ENCODE measurements at regions not wholly inside any gene's neighbourhood (a gene's known extent, or its start where the extent isn't known, plus 50 kb on each side); places are given as distances from the start of the nearest gene placed in this dataset.
A peak's percentile ranks its signal among the peaks of the same experiment; 100 is the strongest.
"Not testable (repeated sequence)": the region's sequence is repeated elsewhere in the genome, so short reads cannot be mapped to it uniquely, and the experiment has no call there.

DNA sequence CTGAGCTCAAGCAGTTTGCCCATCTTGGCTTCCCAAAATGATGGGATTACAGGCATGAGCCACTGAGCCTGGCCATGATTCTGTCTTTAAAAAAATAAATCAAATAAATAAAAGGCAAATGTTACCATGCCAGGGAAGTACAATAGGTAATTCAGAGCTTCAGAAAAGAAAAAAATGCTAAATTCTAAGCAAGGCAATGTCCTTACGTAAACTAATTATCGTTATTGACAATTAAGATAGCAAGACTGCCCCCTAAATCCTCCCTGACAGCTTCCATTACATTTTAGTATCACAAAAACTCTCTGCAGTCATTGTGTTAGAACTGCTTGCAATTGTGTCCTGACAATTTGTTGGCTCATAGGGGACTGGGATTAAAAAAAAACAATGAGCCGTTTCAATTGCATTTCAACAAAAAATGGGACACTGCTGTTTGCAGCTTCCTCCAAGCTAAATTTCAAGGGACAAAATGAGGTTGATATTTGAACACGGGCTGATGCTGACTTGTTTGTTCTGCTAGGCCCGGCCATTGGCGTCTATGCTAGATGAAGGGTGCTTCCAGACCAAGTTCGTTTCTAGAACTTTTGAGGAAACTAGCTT, 88.9 kb downstream of the MOGAT1 start:
- Mint-ChIP-seq H3K4me1 (no peaks in the 10 kb centered on the region), H3K9me3 (no peaks in the 10 kb centered on the region), H3K36me3 (no peaks in the 10 kb centered on the region), H3K27ac (no peak overlapping the region), H3K27me3 (peaks cover 1% of the 10 kb centered on the region), H3K4me3 (no peak overlapping the region)

DNA sequence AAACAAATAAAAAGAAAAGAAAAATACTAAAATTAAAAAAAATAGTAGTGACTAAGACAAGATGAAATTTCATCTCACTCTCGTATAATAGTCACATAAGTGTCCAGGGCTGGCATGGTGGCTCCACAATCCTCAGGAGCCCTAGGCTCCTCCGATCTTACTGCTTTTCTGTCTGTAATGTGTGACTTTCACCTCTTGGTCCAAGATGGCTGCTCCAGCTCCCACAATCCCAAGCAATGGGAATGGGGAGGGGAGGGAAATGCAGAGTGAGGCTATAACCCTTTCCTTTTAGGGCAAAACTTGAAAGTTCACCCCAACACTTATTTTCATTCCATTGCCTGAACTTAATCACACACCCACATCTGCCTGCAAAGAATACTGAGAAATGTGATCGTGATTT, 90.4 kb downstream of the MOGAT1 start:
- Mint-ChIP-seq H3K4me1 (no peaks in the 10 kb centered on the region), H3K9me3 (no peaks in the 10 kb centered on the region), H3K27ac (no peak overlapping the region), H3K27me3 (peaks cover 1% of the 10 kb centered on the region), H3K4me3 (no peak overlapping the region), H3K36me3 (no peaks in the 10 kb centered on the region)

GRCh38 chr2:222762342-222762741, 90.9 kb downstream of the MOGAT1 start:
- peaks cover 1% of the 10 kb centered on the region for H3K27me3 Mint-ChIP-seq
- no peaks in the 10 kb centered on the region for H3K4me1 Mint-ChIP-seq
- no peaks in the 10 kb centered on the region for H3K9me3 Mint-ChIP-seq
- H3K27ac Mint-ChIP-seq, result no peak overlapping the region
- no peak overlapping the region for H3K4me3 Mint-ChIP-seq
- no peaks in the 10 kb centered on the region for H3K36me3 Mint-ChIP-seq

- not testable (repeated sequence) for H3K9me3 Mint-ChIP-seq, H3K4me3 Mint-ChIP-seq, H3K27me3 Mint-ChIP-seq, H3K4me1 Mint-ChIP-seq, H3K27ac Mint-ChIP-seq, H3K36me3 Mint-ChIP-seq
Observed at GRCh38 chr2:222765883-222766282, 94.4 kb downstream of the MOGAT1 start.

DNA sequence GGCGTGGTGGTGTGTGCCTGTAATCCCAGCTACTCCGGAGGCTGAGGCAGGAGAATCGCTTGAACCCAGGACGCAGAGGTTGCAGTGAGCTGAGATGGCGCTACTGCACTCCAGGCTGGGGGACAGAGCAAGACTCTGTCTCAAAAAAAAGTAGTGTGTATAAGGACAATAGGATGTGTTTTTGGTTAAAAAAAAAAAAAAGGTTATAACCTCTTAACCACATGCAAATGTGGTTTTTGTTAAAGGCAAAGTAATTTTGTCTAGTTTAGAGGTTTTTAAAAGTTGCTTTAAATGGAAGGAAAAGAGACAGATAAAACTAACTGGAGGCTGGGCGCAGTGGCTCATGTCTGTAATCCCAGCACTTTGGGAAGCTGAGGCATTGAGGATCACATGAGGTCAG, 92.8 kb upstream of the ACSL3 start:
- not testable (repeated sequence) for H3K36me3 Mint-ChIP-seq, H3K9me3 Mint-ChIP-seq, H3K27ac Mint-ChIP-seq, H3K4me1 Mint-ChIP-seq, H3K27me3 Mint-ChIP-seq, H3K4me3 Mint-ChIP-seq

- no peaks in the 10 kb centered on the region for H3K9me3 Mint-ChIP-seq
- no peak overlapping the region for H3K4me3 Mint-ChIP-seq
- no peak overlapping the region for H3K27ac Mint-ChIP-seq
- no peaks in the 10 kb centered on the region for H3K4me1 Mint-ChIP-seq
- no peaks in the 10 kb centered on the region for H3K36me3 Mint-ChIP-seq
- peaks cover 4% of the 10 kb centered on the region for H3K27me3 Mint-ChIP-seq
Observed at GRCh38 chr2:222769446-222769845, 91.4 kb upstream of the ACSL3 start.

- Mint-ChIP-seq H3K27me3 (peaks cover 4% of the 10 kb centered on the region), H3K4me1 (no peaks in the 10 kb centered on the region), H3K4me3 (no peak overlapping the region), H3K27ac (no peak overlapping the region), H3K36me3 (no peaks in the 10 kb centered on the region), H3K9me3 (no peaks in the 10 kb centered on the region)
Observed at GRCh38 chr2:222769941-222770340, 90.9 kb upstream of the ACSL3 start.

DNA sequence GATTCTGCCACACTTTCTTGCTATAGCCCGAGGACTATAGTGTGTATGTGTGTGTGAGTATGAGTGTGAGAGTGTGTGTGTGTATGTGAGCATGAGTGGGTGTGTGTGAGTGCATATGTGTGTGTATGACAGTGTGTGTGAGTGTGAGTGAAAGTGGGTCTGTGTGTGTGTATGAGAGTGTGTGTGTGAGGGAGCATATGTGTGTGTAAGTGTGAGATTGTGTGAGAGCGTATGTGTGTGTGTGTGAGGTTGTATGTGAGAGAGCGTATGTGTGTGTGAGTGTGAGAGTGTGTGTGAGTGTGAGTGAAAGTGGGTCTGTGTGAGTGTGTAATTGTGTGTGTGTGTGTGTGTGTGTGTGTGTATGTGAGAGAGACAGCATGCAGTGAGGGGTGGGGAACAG, 89.0 kb upstream of the ACSL3 start:
- no peaks in the 10 kb centered on the region for H3K9me3 Mint-ChIP-seq
- H3K27me3 Mint-ChIP-seq, result peaks cover 5% of the 10 kb centered on the region
- H3K4me1 Mint-ChIP-seq, result no peaks in the 10 kb centered on the region
- no peak overlapping the region for H3K27ac Mint-ChIP-seq
- H3K36me3 Mint-ChIP-seq, result no peaks in the 10 kb centered on the region
- H3K4me3 Mint-ChIP-seq, result no peak overlapping the region

- Mint-ChIP-seq H3K9me3 (no peaks in the 10 kb centered on the region), H3K36me3 (no peaks in the 10 kb centered on the region), H3K27me3 (peaks cover 5% of the 10 kb centered on the region), H3K4me3 (no peak overlapping the region), H3K27ac (no peak overlapping the region), H3K4me1 (no peaks in the 10 kb centered on the region)
Observed at GRCh38 chr2:222774941-222775340, 85.9 kb upstream of the ACSL3 start.

GRCh38 chr2:222776792-222777191, 84.0 kb upstream of the ACSL3 start:
- no peak overlapping the region for H3K27ac Mint-ChIP-seq

DNA sequence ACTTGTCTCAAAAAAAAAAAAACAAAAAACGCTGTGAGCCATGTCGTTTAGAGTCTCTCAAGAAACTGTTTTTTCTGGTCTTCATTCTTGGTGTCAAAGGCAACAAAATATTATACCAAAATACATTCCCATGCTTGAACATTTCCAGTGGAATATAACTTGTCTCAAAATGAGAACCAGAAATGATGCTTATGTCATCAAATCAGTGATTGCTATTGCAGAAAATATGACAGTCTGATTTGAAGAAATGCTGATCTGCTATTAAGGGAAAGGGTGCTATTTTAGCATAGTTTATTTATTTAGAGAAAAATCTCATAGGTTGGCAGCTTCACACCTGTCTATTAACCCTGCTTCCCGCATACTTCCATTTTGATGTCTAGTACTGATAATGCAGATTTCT, 82.4 kb upstream of the ACSL3 start:
- Mint-ChIP-seq H3K4me3 (no peak overlapping the region), H3K36me3 (peaks cover 1% of the 10 kb centered on the region), H3K27ac (no peak overlapping the region), H3K4me1 (no peaks in the 10 kb centered on the region), H3K27me3 (peaks cover 5% of the 10 kb centered on the region), H3K9me3 (peaks cover 4% of the 10 kb centered on the region)

More at GRCh38 chr2:222776792-222777191, 84.0 kb upstream of the ACSL3 start:
- Mint-ChIP-seq H3K4me3 (no peak overlapping the region), H3K9me3 (peaks cover 4% of the 10 kb centered on the region), H3K4me1 (no peaks in the 10 kb centered on the region), H3K27me3 (peaks cover 5% of the 10 kb centered on the region), H3K36me3 (peaks cover 1% of the 10 kb centered on the region)

DNA sequence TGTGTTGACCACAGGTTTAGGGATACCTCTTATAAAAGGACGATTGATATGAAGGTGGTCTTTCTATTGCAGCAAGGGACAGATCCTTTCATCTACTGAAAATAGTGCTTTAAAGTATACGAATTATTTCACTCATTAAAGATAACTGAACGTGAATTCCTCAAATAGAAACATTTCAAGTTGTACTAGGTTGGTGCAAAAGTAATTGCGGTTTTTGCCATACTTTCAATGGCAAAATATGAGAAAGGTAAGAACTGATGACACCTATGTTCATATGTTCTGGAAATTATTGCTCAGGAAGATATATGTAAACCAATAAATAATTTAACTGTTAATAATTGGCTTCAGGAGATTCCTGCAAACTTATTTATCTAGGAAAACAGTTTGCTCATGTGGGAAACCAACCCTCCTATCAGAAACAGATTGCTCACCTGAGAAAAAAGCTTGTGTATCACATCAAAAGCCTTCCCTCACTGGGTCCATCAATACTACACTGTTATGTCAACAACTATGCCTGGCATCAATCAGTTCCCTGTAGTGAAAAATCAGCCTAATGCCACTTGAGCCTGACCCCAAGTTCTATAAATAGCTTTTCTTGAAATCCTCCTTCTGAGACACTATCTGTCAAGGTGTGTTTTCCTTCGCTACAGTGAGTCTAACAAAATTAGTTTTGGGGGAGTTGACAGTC, 81.5 kb upstream of the ACSL3 start:
- no peaks in the 10 kb centered on the region for H3K4me1 Mint-ChIP-seq
- peaks cover 1% of the 10 kb centered on the region for H3K36me3 Mint-ChIP-seq
- peaks cover 4% of the 10 kb centered on the region for H3K9me3 Mint-ChIP-seq
- H3K27ac Mint-ChIP-seq, result no peak overlapping the region
- peaks cover 5% of the 10 kb centered on the region for H3K27me3 Mint-ChIP-seq
- H3K4me3 Mint-ChIP-seq, result no peak overlapping the region

- Mint-ChIP-seq H3K9me3 (peaks cover 4% of the 10 kb centered on the region), H3K27ac (no peak overlapping the region), H3K4me3 (no peak overlapping the region), H3K4me1 (no peaks in the 10 kb centered on the region), H3K27me3 (peaks cover 5% of the 10 kb centered on the region), H3K36me3 (peaks cover 1% of the 10 kb centered on the region)
Observed at GRCh38 chr2:222780051-222780450, 80.8 kb upstream of the ACSL3 start.

GRCh38 chr2:222782201-222782730, 78.6 kb upstream of the ACSL3 start:
- Mint-ChIP-seq H3K4me1 (no peaks in the 10 kb centered on the region), H3K4me3 (no peak overlapping the region), H3K27me3 (peaks cover 4% of the 10 kb centered on the region), H3K36me3 (peaks cover 1% of the 10 kb centered on the region), H3K9me3 (peaks cover 4% of the 10 kb centered on the region), H3K27ac (no peak overlapping the region)

- Mint-ChIP-seq H3K4me3 (no peak overlapping the region), H3K4me1 (no peaks in the 10 kb centered on the region), H3K36me3 (peaks cover 1% of the 10 kb centered on the region), H3K27ac (no peak overlapping the region), H3K27me3 (peaks cover 4% of the 10 kb centered on the region), H3K9me3 (peaks cover 4% of the 10 kb centered on the region)
Observed at GRCh38 chr2:222783592-222783991, 77.2 kb upstream of the ACSL3 start.

GRCh38 chr2:222790932-222791331, 69.9 kb upstream of the ACSL3 start:
- Mint-ChIP-seq H3K27me3 (peaks cover 1% of the 10 kb centered on the region), H3K36me3 (no peaks in the 10 kb centered on the region), H3K4me3 (no peak overlapping the region), H3K4me1 (peaks cover 13% of the 10 kb centered on the region), H3K27ac (peak overlapping the region; percentile 52), H3K9me3 (no peaks in the 10 kb centered on the region)
